Loucy (cell line): ENCODE measurements at regions not wholly inside any gene's neighbourhood (a gene's known extent, or its start where the extent isn't known, plus 50 kb on each side); places are given as distances from the start of the nearest gene placed in this dataset.

Experiments
- H2AFZ ChIP-seq: fragments of 200-600 bp; sonication (generic); 2 replicates; pipeline ENCODE4 v1.6.0; 2016; ENCODE audit warnings: antibody characterized with exemption, mild to moderate bottlenecking, low read length, moderate library complexity
- H3F3A ChIP-seq: fragments of 200-600 bp; 2 replicates; pipeline ENCODE4 v1.6.0; 2016; ENCODE audit warnings: antibody characterized with exemption, low read depth, mild to moderate bottlenecking
- H3K27me3 ChIP-seq: fragments of 200-600 bp; sonication (generic); 2 replicates; pipeline ENCODE4 v1.6.1; 2014; ENCODE audit warnings: low read length, mild to moderate bottlenecking; ENCODE audit not compliant: insufficient read depth, poor library complexity, severe bottlenecking
- H3K36me3 ChIP-seq: fragments of 200-600 bp; sonication (generic); 2 replicates; pipeline ENCODE4 v1.6.1; 2016; ENCODE audit warnings: low read length; ENCODE audit not compliant: insufficient read depth
- H3K4me1 ChIP-seq: fragments of 200-600 bp; sonication (generic); 2 replicates; pipeline ENCODE4 v1.5.1; 2014; ENCODE audit warnings: low read length, mild to moderate bottlenecking; ENCODE audit not compliant: insufficient read depth, poor library complexity, severe bottlenecking
- H3K4me2 ChIP-seq: fragments of 200-600 bp; sonication (generic); 2 replicates; pipeline ENCODE4 v1.6.0; 2014; ENCODE audit warnings: antibody characterized with exemption, low read length, low read depth, mild to moderate bottlenecking; ENCODE audit not compliant: poor library complexity, severe bottlenecking
- H3K4me3 ChIP-seq: fragments of 200-600 bp; sonication (generic); 2 replicates; pipeline ENCODE4 v1.5.1; 2014; ENCODE audit warnings: low read length, mild to moderate bottlenecking, mixed read lengths; ENCODE audit not compliant: poor library complexity, severe bottlenecking
- H3K79me2 ChIP-seq: fragments of 200-600 bp; sonication (generic); 2 replicates; pipeline ENCODE4 v1.6.1; 2014; ENCODE audit warnings: low read length; ENCODE audit not compliant: insufficient read depth
- H3K9ac ChIP-seq: fragments of 200-600 bp; sonication (generic); 2 replicates; pipeline ENCODE4 v1.6.0; 2014; ENCODE audit warnings: mild to moderate bottlenecking, low read depth, low read length, moderate library complexity; ENCODE audit not compliant: poor library complexity, severe bottlenecking
- H3K9me2 ChIP-seq: fragments of 200-600 bp; sonication (generic); replicated peaks from 2 replicates; pipeline ENCODE4 v1.6.1; 2016; ENCODE audit warnings: low read depth, low read length, mixed read lengths
- H3K9me3 ChIP-seq: fragments of 200-600 bp; sonication (generic); 2 replicates; pipeline ENCODE4 v1.6.1; 2014; ENCODE audit warnings: mild to moderate bottlenecking, antibody characterized with exemption, low read length, low read depth; ENCODE audit not compliant: insufficient read depth
- H4K20me1 ChIP-seq: fragments of 200-600 bp; sonication (generic); 2 replicates; pipeline ENCODE4 v1.6.0; 2014; ENCODE audit warnings: antibody characterized with exemption, low read length, mild to moderate bottlenecking; ENCODE audit not compliant: insufficient read depth, poor library complexity, severe bottlenecking
- CTCF ChIP-seq: fragments of 200-600 bp; sonication (generic); conservative IDR thresholded peaks from 2 replicates; pipeline ENCODE4 v1.5.1; 2014; ENCODE audit warnings: mild to moderate bottlenecking, antibody characterized with exemption, low read length
- EZH2phosphoT487 ChIP-seq: fragments of 200-600 bp; IDR thresholded peaks from 2 replicates; pipeline ENCODE4 v1.6.1; 2018; ENCODE audit warnings: antibody characterized with exemption, mild to moderate bottlenecking, moderate library complexity, borderline replicate concordance

DNA sequence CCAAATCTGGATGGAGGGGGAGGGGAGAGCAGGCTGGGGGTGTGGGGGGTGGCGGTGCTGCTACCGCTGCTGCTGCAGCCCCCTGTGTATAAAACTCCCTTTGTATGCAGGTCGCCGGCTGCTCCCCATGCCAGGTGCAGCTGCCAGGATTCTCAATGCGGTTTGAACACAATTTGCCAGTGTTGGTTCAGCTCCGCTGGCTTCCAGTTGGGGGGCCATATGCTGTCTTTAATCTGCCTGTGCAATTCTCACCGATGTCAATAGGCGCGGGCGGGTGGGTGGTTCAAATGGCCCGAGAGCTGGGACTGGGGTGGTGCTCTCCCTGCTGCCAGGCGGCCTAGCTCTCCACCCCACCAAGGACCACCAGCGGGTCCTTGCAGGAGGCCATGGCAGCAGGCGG is 257.6 kb downstream of the BCOR start:
- TF ChIP-seq CTCF (no peak), EZH2phosphoT487 (no peak)
- no peaks in the 10 kb centered on the region for H3F3A ChIP-seq
- no peaks in the 10 kb centered on the region for H3K9me2 ChIP-seq
- H3K36me3 ChIP-seq, result no peaks in the 10 kb centered on the region
- H3K9me3 ChIP-seq, result no peaks in the 10 kb centered on the region
- H4K20me1 ChIP-seq, result no peaks in the 10 kb centered on the region
- no peak overlapping the region for H2AFZ ChIP-seq
- H3K4me3 ChIP-seq, result no peak overlapping the region
- no peak overlapping the region for H3K9ac ChIP-seq
- peaks cover 7% of the 10 kb centered on the region for H3K4me1 ChIP-seq
- no peaks in the 10 kb centered on the region for H3K79me2 ChIP-seq
- H3K27me3 ChIP-seq, result no peaks in the 10 kb centered on the region
- H3K4me2 ChIP-seq, result no peak overlapping the region

DNA sequence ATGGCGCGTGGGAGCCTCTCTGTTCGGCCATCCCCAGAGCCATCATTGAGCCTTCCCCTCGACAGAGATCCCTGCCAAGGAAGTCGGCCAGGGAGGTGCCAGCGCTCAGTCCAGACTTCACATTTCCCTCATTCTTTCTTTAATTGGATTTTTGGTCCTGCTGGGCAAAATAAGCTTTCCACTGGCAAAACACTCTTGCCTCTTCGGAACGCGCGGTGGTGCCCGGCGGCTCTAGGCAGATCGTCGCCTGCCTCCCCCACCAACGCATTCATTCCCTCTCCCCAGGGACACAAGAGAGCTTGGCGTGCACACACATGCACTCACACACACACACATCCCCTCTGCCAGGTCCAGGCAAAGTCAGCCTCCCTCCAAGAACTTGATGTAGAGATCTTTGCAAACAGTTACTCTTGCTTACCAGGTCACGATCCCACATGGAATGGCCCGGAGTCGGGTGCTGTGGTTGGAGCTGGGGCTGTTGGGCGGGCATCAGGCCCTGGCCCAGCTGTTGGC is 257.1 kb downstream of the BCOR start:
- Histone ChIP-seq H3F3A (no peaks in the 10 kb centered on the region), H2AFZ (no peak overlapping the region), H3K4me3 (no peak overlapping the region), H3K79me2 (no peaks in the 10 kb centered on the region), H3K4me1 (peaks cover 7% of the 10 kb centered on the region), H3K36me3 (no peaks in the 10 kb centered on the region), H3K4me2 (no peak overlapping the region), H3K9ac (no peak overlapping the region), H3K9me3 (no peaks in the 10 kb centered on the region), H3K9me2 (no peaks in the 10 kb centered on the region), H4K20me1 (no peaks in the 10 kb centered on the region), H3K27me3 (no peaks in the 10 kb centered on the region)
- TF ChIP-seq EZH2phosphoT487 (no peak), CTCF (no peak)

DNA sequence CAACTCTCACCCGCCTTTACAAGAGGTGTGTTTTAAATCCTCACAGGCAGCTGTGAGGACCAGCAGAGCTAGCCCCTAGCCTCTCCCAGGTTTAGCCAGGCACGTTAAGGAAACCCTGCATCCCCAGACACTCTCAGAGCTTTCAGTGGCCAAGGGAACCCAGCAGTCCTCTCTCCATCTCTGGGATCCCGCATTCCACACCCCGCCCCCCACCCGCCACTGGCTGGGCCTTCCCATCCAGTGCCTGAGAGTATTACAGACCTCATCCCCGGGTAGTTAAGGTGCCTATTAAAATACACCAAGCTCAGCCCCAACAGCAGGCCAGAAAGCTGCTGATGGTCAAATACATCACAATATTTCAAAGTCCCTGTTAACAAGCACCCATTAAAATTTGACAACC is 256.2 kb downstream of the BCOR start:
- Histone ChIP-seq H3K4me3 (no peak overlapping the region), H3F3A (no peaks in the 10 kb centered on the region), H2AFZ (no peak overlapping the region), H3K9ac (no peak overlapping the region), H3K79me2 (no peaks in the 10 kb centered on the region), H3K36me3 (no peaks in the 10 kb centered on the region), H3K27me3 (no peaks in the 10 kb centered on the region), H3K9me2 (no peaks in the 10 kb centered on the region), H3K4me2 (no peak overlapping the region), H4K20me1 (no peaks in the 10 kb centered on the region), H3K4me1 (peaks cover 7% of the 10 kb centered on the region), H3K9me3 (no peaks in the 10 kb centered on the region)
- no peak for TF ChIP-seq CTCF
- TF ChIP-seq EZH2phosphoT487, result no peak
